ENCODE measurements at regions not wholly inside any gene's neighbourhood (a gene's known extent, or its start where the extent isn't known, plus 50 kb on each side); places are given as distances from the start of the nearest gene placed in this dataset.

DNA sequence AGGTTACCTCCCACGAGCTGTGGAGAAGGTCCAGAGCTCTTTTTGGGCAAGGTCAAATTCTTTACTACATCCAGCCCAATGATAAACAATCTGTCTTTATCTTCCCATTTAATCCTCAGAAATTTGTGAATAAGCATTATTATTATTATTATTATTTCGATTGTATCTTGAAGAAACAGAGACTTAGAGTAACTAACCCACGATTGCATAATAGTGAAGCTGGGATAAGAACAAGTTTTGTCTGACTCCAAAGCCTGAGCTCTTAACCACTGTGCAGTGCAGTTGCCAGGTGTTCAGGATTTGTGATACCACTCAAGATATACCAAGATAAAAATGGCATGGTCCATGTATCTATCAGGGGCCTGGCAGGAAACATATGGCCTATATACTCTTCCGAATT lies 166.5 kb upstream of the LDB2 start:
- TF ChIP-seq, protein P1, sequence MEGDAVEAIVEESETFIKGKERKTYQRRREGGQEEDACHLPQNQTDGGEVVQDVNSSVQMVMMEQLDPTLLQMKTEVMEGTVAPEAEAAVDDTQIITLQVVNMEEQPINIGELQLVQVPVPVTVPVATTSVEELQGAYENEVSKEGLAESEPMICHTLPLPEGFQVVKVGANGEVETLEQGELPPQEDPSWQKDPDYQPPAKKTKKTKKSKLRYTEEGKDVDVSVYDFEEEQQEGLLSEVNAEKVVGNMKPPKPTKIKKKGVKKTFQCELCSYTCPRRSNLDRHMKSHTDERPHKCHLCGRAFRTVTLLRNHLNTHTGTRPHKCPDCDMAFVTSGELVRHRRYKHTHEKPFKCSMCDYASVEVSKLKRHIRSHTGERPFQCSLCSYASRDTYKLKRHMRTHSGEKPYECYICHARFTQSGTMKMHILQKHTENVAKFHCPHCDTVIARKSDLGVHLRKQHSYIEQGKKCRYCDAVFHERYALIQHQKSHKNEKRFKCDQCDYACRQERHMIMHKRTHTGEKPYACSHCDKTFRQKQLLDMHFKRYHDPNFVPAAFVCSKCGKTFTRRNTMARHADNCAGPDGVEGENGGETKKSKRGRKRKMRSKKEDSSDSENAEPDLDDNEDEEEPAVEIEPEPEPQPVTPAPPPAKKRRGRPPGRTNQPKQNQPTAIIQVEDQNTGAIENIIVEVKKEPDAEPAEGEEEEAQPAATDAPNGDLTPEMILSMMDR (IDR thresholded peaks at IDR 0.05; ENCODE audit: control insufficient read depth, insufficient read depth, low read depth, low read length, missing control alignments): no peak
- H3K4me3 ChIP-seq (ENCODE audit: control insufficient read depth, low read depth, low read length): no peak overlapping the region
- DNase-seq (ENCODE audit: low read depth): no peak

DNA sequence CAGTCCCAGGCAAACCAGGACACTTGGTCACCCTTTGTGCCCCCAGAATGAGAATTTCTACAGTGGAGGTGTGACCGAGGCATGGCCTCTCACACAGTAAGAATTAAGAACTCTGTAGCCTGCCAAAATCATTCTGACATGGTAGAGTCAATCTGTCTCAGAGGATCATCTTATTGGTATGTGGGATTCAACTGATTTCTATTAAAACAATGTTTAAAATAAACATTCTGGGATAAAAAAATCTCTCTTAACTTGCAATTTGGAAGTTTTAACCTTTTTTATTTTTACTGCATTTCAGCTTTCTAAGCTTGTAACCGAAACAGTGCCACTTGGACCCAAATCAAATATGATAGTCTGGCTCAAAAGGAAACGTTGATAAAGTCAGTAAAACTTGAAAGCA lies 165.4 kb upstream of the LDB2 start:
- H3K4me3 ChIP-seq (ENCODE audit: control insufficient read depth, low read depth, low read length): no peak overlapping the region
- TF ChIP-seq, protein P1 (IDR thresholded peaks at IDR 0.05; ENCODE audit: control insufficient read depth, insufficient read depth, low read depth, low read length, missing control alignments): no peak
- DNase-seq (ENCODE audit: low read depth): peak; percentile 61

DNA sequence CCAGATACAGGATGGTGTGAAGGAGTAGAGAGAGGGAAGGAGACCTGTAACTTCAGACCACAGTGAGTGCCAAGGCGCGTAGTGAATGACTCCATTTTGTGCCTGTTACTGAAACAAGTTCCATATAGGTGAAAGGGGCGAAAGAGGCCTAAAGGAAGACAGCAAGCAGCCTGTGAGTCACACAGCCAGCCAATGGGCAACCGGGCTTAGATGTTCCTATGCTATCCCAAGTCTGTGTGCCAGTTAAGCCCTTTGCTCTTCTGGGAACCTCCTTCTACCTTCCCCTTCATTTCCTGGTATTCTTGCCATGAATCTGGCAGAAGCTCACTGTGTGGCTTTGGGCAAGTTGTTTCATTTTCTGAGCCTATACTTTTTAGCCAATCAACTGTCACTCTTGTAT lies 161.8 kb upstream of the LDB2 start:
- DNase-seq (ENCODE audit: low read depth): no peak
- TF ChIP-seq, protein P1 (IDR thresholded peaks at IDR 0.05; ENCODE audit: control insufficient read depth, insufficient read depth, low read depth, low read length, missing control alignments): no peak
- H3K4me3 ChIP-seq (ENCODE audit: control insufficient read depth, low read depth, low read length): no peak overlapping the region

GRCh38 chr4:17058916-17059741 lies 160.7 kb upstream of the LDB2 start:
- H3K4me3 ChIP-seq (ENCODE audit: control insufficient read depth, low read depth, low read length): no peak overlapping the region
- peak; percentile 50 for DNase-seq (ENCODE audit: low read depth)
- TF ChIP-seq, protein P1 (IDR thresholded peaks at IDR 0.05; ENCODE audit: control insufficient read depth, insufficient read depth, low read depth, low read length, missing control alignments): no peak

GRCh38 chr4:17058536-17058915 lies 160.1 kb upstream of the LDB2 start:
- TF ChIP-seq, protein P1 (IDR thresholded peaks at IDR 0.05; ENCODE audit: control insufficient read depth, insufficient read depth, low read depth, low read length, missing control alignments): no peak
- DNase-seq (ENCODE audit: low read depth): no peak

DNA sequence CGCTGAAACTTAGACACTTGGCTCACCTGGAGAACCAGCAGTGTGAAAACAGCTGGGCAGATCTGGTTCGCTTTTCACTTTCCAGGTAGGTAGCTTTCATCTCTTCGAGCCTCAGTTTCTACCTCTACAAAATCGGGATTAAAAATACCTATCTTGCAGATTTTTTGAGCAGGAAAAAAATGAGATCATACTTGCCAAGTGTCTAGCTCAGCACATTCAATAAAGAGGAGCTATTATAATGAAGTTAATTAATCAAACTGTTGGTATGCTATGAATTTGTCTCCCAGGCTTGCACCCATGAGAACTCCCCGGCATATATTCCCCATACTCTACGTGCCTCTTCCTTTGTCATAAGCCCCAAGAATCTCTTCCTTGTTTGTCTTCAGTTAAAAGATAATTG lies 158.6 kb upstream of the LDB2 start:
- TF ChIP-seq, protein P1 (IDR thresholded peaks at IDR 0.05; ENCODE audit: control insufficient read depth, insufficient read depth, low read depth, low read length, missing control alignments): no peak
- DNase-seq (ENCODE audit: low read depth): no peak
- H3K4me3 ChIP-seq (ENCODE audit: control insufficient read depth, low read depth, low read length): no peak overlapping the region

More at GRCh38 chr4:17058536-17058915, 160.1 kb upstream of the LDB2 start:
- H3K4me3 ChIP-seq (ENCODE audit: control insufficient read depth, low read depth, low read length): no peak overlapping the region

Data from AG09309 (cell line).